Keratinocyte (primary cell): ENCODE measurements at regions not wholly inside any gene's neighbourhood (a gene's known extent, or its start where the extent isn't known, plus 50 kb on each side); places are given as distances from the start of the nearest gene placed in this dataset.

Experiments
- DNase-seq: peaks from one replicate; pipeline ENCODE4 v3.0.0-alpha.2; 2011; ENCODE audit warnings: low read depth, missing footprints, low spot score
- FAIRE-seq: peaks from 2 replicates; lab custom pipeline; 2011; peaks lifted over from hg19 to GRCh38; lab: Jason Lieb, UNC
- H2AFZ ChIP-seq: 2 replicates; pipeline ENCODE4 v1.6.0; 2012; ENCODE audit warnings: low read length, control low read depth, inconsistent platforms; ENCODE audit not compliant: control insufficient read depth
- H3K27ac ChIP-seq: 2 replicates; pipeline ENCODE4 v1.5.1; 2011; ENCODE audit warnings: low read length; ENCODE audit not compliant: control insufficient read depth, insufficient read depth
- H3K27me3 ChIP-seq: 3 replicates; pipeline ENCODE4 v1.6.0; 2011; ENCODE audit warnings: low read length; ENCODE audit not compliant: control insufficient read depth, insufficient read depth; ENCODE audit errors: extremely low read depth
- H3K36me3 ChIP-seq, 2 experiments: 2 replicates in 1 of 2; 3 replicates in 1 of 2; pipeline ENCODE4 v1.5.1; 2011; ENCODE audit warnings: low read length in 2 of 2, mild to moderate bottlenecking in 1 of 2; ENCODE audit not compliant: control insufficient read depth in 2 of 2, insufficient read depth in 2 of 2; ENCODE audit errors: extremely low read depth in 1 of 2
- H3K4me1 ChIP-seq: 3 replicates; pipeline ENCODE4 v1.5.1; 2011; ENCODE audit warnings: low read length; ENCODE audit not compliant: control insufficient read depth, insufficient read depth; ENCODE audit errors: extremely low read depth
- H3K4me2 ChIP-seq: 3 replicates; pipeline ENCODE4 v1.6.0; 2011; ENCODE audit warnings: low read depth, low read length; ENCODE audit not compliant: control insufficient read depth, insufficient read depth; ENCODE audit errors: extremely low read depth
- H3K4me3 ChIP-seq, 3 experiments: fragments of 200-600 bp in 1 of 3; sonication (generic) in 1 of 3; 2 replicates in 2 of 3; 3 replicates in 1 of 3; pipeline ENCODE4 v1.5.1; 2011 to 2016; ENCODE audit warnings: low read length in 3 of 3, mild to moderate bottlenecking in 3 of 3, control low read depth in 2 of 3, inconsistent platforms in 1 of 3, low read depth in 1 of 3, mixed read lengths in 1 of 3, mixed run types in 1 of 3, moderate library complexity in 1 of 3; ENCODE audit not compliant: control insufficient read depth in 2 of 3, insufficient read depth in 2 of 3; ENCODE audit errors: extremely low read depth in 1 of 3
- H3K79me2 ChIP-seq: 2 replicates; pipeline ENCODE4 v1.6.0; 2012; ENCODE audit warnings: low read length; ENCODE audit not compliant: control insufficient read depth, insufficient read depth
- H3K9ac ChIP-seq: 3 replicates; pipeline ENCODE4 v1.6.0; 2011; ENCODE audit warnings: low read length; ENCODE audit not compliant: control insufficient read depth, insufficient read depth; ENCODE audit errors: extremely low read depth
- H3K9me1 ChIP-seq: 3 replicates; pipeline ENCODE4 v1.6.0; 2011; ENCODE audit warnings: low read length; ENCODE audit not compliant: control insufficient read depth, insufficient read depth; ENCODE audit errors: extremely low read depth
- H3K9me3 ChIP-seq: 2 replicates; pipeline ENCODE4 v1.5.1; 2012; ENCODE audit warnings: low read depth, low read length; ENCODE audit not compliant: control insufficient read depth
- H4K20me1 ChIP-seq: 3 replicates; pipeline ENCODE4 v1.6.0; 2011; ENCODE audit warnings: low read length; ENCODE audit not compliant: control insufficient read depth, insufficient read depth; ENCODE audit errors: extremely low read depth
- EZH2 ChIP-seq: IDR thresholded peaks from one replicate; pipeline ENCODE4 v1.6.1; 2012; ENCODE audit warnings: inconsistent platforms, mild to moderate bottlenecking, low read length, moderate library complexity
- dilution Hi-C: fragments of 300-500 bp; cut with MboI; formaldehyde crosslinking; loops from one replicate; pipeline ENCODE4 v1.7.0; 2020; ENCODE audit warnings: low sequenced_read_pairs; ENCODE audit not compliant: extremely low pct_ligation_motif_present
- TF ChIP-seq, protein P1 (sequence below), 3 experiments: IDR thresholded peaks in 1 of 3; conservative IDR thresholded peaks in 1 of 3; optimal IDR thresholded peaks in 1 of 3; 2 replicates in 2 of 3; 3 replicates in 1 of 3; pipeline versions ENCODE3 to v1.5.1; 2011; ENCODE audit warnings: low read length in 3 of 3, mild to moderate bottlenecking in 3 of 3, moderate library complexity in 2 of 3, control low read depth in 1 of 3, inconsistent platforms in 1 of 3; ENCODE audit not compliant: insufficient read depth in 2 of 3; ENCODE audit errors: extremely low read depth in 1 of 3

DNA sequence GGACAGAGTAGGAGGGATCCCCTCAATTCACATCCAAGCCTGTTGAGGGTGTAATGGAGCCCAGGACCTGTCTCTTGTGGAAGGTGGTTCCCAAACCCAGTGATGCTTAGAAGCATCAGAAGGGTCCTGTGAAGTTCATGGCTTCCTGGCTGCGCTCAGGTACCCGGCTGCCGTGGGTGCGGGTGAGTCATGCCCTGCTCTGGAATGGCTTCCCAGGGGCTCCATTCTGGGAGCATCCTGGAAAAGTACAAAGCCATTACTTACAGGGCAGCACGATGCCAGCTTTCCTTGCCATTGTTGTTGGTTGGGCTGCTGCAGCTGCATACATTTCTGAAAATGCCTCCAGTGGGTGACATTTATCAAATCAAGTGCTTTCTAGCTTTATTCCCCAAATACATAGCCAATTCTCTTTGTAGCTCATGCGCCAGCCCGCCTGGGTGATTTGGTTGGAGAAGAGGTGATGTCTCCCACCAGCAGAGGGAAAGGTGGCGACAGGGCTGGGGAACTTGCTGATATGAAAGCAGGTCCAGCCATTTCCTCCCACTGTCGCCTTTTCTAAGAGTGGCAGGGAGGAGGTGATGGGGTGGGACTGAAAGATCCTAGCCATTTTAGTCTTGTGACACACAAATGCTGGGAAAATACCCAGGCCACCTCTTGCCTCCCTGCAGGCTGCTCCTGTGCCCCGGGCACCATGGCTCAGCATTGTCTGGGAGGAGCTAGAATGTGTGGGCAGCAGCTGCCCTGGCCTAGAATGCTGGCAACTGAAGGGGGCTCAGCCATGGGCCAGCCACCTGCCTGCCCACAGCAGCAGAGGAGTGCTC lies 65.9 kb upstream of the HPCAL1 start:
- H3K27ac ChIP-seq, result no peak overlapping the region
- H3K4me1 ChIP-seq, result no peaks in the 10 kb centered on the region
- dilution Hi-C loops, result no loop called here
- no peak overlapping the region for H3K4me3 ChIP-seq
- H3K4me2 ChIP-seq, result no peak overlapping the region
- peaks cover 26% of the 10 kb centered on the region for H3K27me3 ChIP-seq
- H3K9me1 ChIP-seq, result no peaks in the 10 kb centered on the region
- H3K79me2 ChIP-seq, result no peaks in the 10 kb centered on the region
- FAIRE-seq (no peak), DNase-seq (no peak)
- no peak overlapping the region for H3K9ac ChIP-seq
- no peaks in the 10 kb centered on the region for H4K20me1 ChIP-seq
- H3K9me3 ChIP-seq, result no peaks in the 10 kb centered on the region
- H2AFZ ChIP-seq, result no peak overlapping the region
- no peaks in the 10 kb centered on the region for H3K36me3 ChIP-seq
- TF ChIP-seq EZH2, result no peak
- TF ChIP-seq, protein P1, sequence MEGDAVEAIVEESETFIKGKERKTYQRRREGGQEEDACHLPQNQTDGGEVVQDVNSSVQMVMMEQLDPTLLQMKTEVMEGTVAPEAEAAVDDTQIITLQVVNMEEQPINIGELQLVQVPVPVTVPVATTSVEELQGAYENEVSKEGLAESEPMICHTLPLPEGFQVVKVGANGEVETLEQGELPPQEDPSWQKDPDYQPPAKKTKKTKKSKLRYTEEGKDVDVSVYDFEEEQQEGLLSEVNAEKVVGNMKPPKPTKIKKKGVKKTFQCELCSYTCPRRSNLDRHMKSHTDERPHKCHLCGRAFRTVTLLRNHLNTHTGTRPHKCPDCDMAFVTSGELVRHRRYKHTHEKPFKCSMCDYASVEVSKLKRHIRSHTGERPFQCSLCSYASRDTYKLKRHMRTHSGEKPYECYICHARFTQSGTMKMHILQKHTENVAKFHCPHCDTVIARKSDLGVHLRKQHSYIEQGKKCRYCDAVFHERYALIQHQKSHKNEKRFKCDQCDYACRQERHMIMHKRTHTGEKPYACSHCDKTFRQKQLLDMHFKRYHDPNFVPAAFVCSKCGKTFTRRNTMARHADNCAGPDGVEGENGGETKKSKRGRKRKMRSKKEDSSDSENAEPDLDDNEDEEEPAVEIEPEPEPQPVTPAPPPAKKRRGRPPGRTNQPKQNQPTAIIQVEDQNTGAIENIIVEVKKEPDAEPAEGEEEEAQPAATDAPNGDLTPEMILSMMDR (optimal IDR thresholded peaks at IDR 0.05 in 1 of 3, IDR thresholded peaks at IDR 0.05 in 1 of 3, conservative IDR thresholded peaks at IDR 0.05 in 1 of 3; ENCODE audit: extremely low read depth in 1 of 3, insufficient read depth in 2 of 3, low read length in 3 of 3), result no peak

DNA sequence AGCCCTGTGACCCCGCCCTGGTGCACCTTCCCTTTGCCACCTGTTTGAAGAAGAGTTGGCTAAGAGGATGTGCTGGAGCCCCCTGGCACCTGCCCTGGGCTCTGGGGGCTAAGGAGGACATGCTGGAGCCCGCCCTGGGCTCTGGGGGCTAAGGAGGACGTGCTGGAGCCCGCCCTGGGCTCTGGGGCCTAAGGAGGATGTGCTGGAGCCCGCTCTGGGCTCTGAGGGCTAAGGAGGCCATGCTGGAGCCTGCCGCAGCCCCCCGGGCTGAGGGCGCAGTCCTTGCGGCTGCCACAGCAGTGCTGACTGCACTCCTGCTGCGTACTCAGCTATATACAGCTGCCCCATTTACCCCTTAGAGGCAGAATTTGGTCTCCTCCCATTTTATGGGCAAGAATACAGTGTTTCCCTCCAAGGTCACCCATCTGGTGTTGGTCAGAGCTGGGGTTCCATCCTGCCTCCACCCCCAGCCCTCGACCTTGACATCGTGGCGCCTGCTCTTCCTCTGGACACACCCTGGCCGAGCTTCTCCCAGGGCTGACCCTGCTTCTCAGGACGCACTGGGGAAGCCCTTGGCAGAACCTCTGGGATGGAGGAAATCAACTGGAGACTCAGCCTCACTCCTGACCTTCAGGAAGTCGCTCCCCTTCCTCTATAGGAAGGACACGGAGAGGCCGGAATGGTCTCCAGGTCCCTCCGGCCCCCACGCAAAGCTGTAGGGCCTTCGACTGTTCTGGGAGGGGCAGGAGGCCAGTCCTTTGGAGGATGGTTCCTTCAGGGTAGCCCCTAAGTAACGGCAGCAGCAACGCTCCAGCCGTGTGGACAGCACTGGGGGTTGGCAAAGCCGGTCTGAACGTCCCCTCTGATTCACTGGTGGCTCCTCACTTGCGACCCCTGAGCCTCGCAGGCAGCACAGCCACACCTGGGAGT lies 65.0 kb upstream of the HPCAL1 start:
- no peak overlapping the region for H3K9ac ChIP-seq
- H3K4me3 ChIP-seq, result no peak overlapping the region
- no peak overlapping the region for H2AFZ ChIP-seq
- FAIRE-seq (no peak), DNase-seq (no peak)
- no peaks in the 10 kb centered on the region for H3K36me3 ChIP-seq
- no peaks in the 10 kb centered on the region for H3K9me3 ChIP-seq
- no peaks in the 10 kb centered on the region for H3K4me1 ChIP-seq
- no peak overlapping the region for H3K27ac ChIP-seq
- H3K9me1 ChIP-seq, result no peaks in the 10 kb centered on the region
- dilution Hi-C loops, result no loop called here
- no peak overlapping the region for H3K4me2 ChIP-seq
- TF ChIP-seq, protein P1 (optimal IDR thresholded peaks at IDR 0.05 in 1 of 3, IDR thresholded peaks at IDR 0.05 in 1 of 3, conservative IDR thresholded peaks at IDR 0.05 in 1 of 3; ENCODE audit: extremely low read depth in 1 of 3, insufficient read depth in 2 of 3, low read length in 3 of 3), result no peak
- no peak for TF ChIP-seq EZH2
- no peaks in the 10 kb centered on the region for H4K20me1 ChIP-seq
- peaks cover 26% of the 10 kb centered on the region for H3K27me3 ChIP-seq
- no peaks in the 10 kb centered on the region for H3K79me2 ChIP-seq
